Mucosa of rectum (tissue), 2 donors: ENCODE measurements at regions not wholly inside any gene's neighbourhood (a gene's known extent, or its start where the extent isn't known, plus 50 kb on each side); places are given as distances from the start of the nearest gene placed in this dataset.
"Not testable (repeated sequence)": the region's sequence is repeated elsewhere in the genome, so short reads cannot be mapped to it uniquely, and the experiment has no call there.

ENCODE experiments used
- H3K27ac ChIP-seq, 2 donors: one replicate each; pipeline ENCODE4 v1.7.0; 2013; ENCODE audit warnings: inconsistent platforms in 2 of 2, low read depth in 2 of 2, low read length in 2 of 2
- H3K27me3 ChIP-seq, 2 donors: one replicate each; pipeline ENCODE4 v1.7.0; 2013; ENCODE audit warnings: low read length in 2 of 2; ENCODE audit not compliant: control insufficient read depth in 2 of 2, insufficient read depth in 2 of 2
- H3K36me3 ChIP-seq, 2 donors: one replicate each; pipeline ENCODE4 v1.7.0; 2013; ENCODE audit warnings: low read length in 2 of 2; ENCODE audit not compliant: control insufficient read depth in 2 of 2, insufficient read depth in 2 of 2
- H3K4me1 ChIP-seq, 2 donors: one replicate each; pipeline ENCODE4 v1.7.0; 2013; ENCODE audit warnings: low read length in 2 of 2, mild to moderate bottlenecking in 1 of 2; ENCODE audit not compliant: control insufficient read depth in 2 of 2, insufficient read depth in 2 of 2
- H3K4me3 ChIP-seq, 2 donors: one replicate each; pipeline ENCODE4 v1.7.0; 2013; ENCODE audit warnings: low read length in 2 of 2
- H3K9ac ChIP-seq, 2 donors: one replicate each; pipeline ENCODE4 v1.7.0; 2013; ENCODE audit warnings: low read length in 2 of 2, low read depth in 1 of 2, mild to moderate bottlenecking in 1 of 2
- H3K9me3 ChIP-seq, 2 donors: one replicate each; pipeline ENCODE4 v1.7.0; 2013; ENCODE audit warnings: low read length in 2 of 2; ENCODE audit not compliant: control insufficient read depth in 2 of 2
- donor health status: healthy.
- donor health status: Normal muscosa, but diverticular disease.

- H3K9me3 ChIP-seq: no peaks in the 10 kb centered on the region
- no peak overlapping the region for H3K27ac ChIP-seq
- H3K4me1 ChIP-seq: peaks cover 7 to 11% of the 10 kb centered on the region in 2 donors
- no peaks in the 10 kb centered on the region for H3K27me3 ChIP-seq
- H3K9ac ChIP-seq: no peak overlapping the region
- H3K36me3 ChIP-seq: no peaks in the 10 kb centered on the region
- H3K4me3 ChIP-seq: no peak overlapping the region
Measured at GRCh38 chr5:54388409-54388808, 67.1 kb upstream of the HSPB3 start.

- no peak overlapping the region for H3K4me3 ChIP-seq
- peaks cover 10 to 12% of the 10 kb centered on the region in 2 donors for H3K4me1 ChIP-seq
- H3K9ac ChIP-seq: no peak overlapping the region
- peak overlapping the region in 1 of 2 donors; percentile 3 for H3K27ac ChIP-seq
- H3K36me3 ChIP-seq: no peaks in the 10 kb centered on the region
- no peaks in the 10 kb centered on the region for H3K27me3 ChIP-seq
- no peaks in the 10 kb centered on the region for H3K9me3 ChIP-seq
Measured at GRCh38 chr5:54387659-54388232, 67.8 kb upstream of the HSPB3 start.

- Histone ChIP-seq H3K9me3 (no peaks in the 10 kb centered on the region), H3K27me3 (no peaks in the 10 kb centered on the region), H3K4me1 (peaks cover 10 to 12% of the 10 kb centered on the region in 2 donors), H3K4me3 (no peak overlapping the region), H3K36me3 (no peaks in the 10 kb centered on the region), H3K9ac (no peak overlapping the region), H3K27ac (no peak overlapping the region)
Measured at GRCh38 chr5:54387031-54387430, 68.5 kb upstream of the HSPB3 start.

- peaks cover 10 to 12% of the 10 kb centered on the region in 2 donors for H3K4me1 ChIP-seq
- H3K27ac ChIP-seq: no peak overlapping the region
- no peaks in the 10 kb centered on the region for H3K36me3 ChIP-seq
- H3K9me3 ChIP-seq: no peaks in the 10 kb centered on the region
- H3K9ac ChIP-seq: no peak overlapping the region
- H3K27me3 ChIP-seq: no peaks in the 10 kb centered on the region
- no peak overlapping the region for H3K4me3 ChIP-seq
Measured at GRCh38 chr5:54385994-54386393, 69.5 kb upstream of the HSPB3 start.

GRCh38 chr5:54384356-54384933 lies 71.1 kb upstream of the HSPB3 start:
- H3K4me1 ChIP-seq: peaks cover 10 to 12% of the 10 kb centered on the region in 2 donors
- H3K4me3 ChIP-seq: no peak overlapping the region
- no peaks in the 10 kb centered on the region for H3K27me3 ChIP-seq
- H3K9me3 ChIP-seq: no peaks in the 10 kb centered on the region
- peak overlapping the region in 1 of 2 donors; percentile 6 for H3K27ac ChIP-seq
- no peaks in the 10 kb centered on the region for H3K36me3 ChIP-seq
- H3K9ac ChIP-seq: no peak overlapping the region

- Histone ChIP-seq H3K9me3 (no peaks in the 10 kb centered on the region), H3K9ac (no peak overlapping the region), H3K27me3 (no peaks in the 10 kb centered on the region), H3K36me3 (no peaks in the 10 kb centered on the region), H3K27ac (no peak overlapping the region), H3K4me1 (peaks cover 10 to 12% of the 10 kb centered on the region in 2 donors), H3K4me3 (no peak overlapping the region)
Measured at GRCh38 chr5:54383941-54384340, 71.6 kb upstream of the HSPB3 start.

GRCh38 chr5:54383225-54383901 lies 72.1 kb upstream of the HSPB3 start:
- H3K9ac ChIP-seq: no peak overlapping the region
- H3K27ac ChIP-seq: no peak overlapping the region
- no peaks in the 10 kb centered on the region for H3K27me3 ChIP-seq

GRCh38 chr5:54381319-54381718 lies 70.9 kb upstream of the ARL15 start:
- H3K36me3 ChIP-seq, H3K9ac ChIP-seq, H3K4me3 ChIP-seq, H3K9me3 ChIP-seq, H3K27me3 ChIP-seq, H3K27ac ChIP-seq: not testable (repeated sequence)
- peaks cover 10 to 12% of the 10 kb centered on the region in 2 donors for H3K4me1 ChIP-seq

More at GRCh38 chr5:54383225-54383901, 72.1 kb upstream of the HSPB3 start:
- H3K4me3 ChIP-seq: no peak overlapping the region
- peaks cover 10 to 12% of the 10 kb centered on the region in 2 donors for H3K4me1 ChIP-seq
- no peaks in the 10 kb centered on the region for H3K9me3 ChIP-seq
- no peaks in the 10 kb centered on the region for H3K36me3 ChIP-seq

- no peak overlapping the region for H3K9ac ChIP-seq
- no peak overlapping the region for H3K4me3 ChIP-seq
- no peaks in the 10 kb centered on the region for H3K9me3 ChIP-seq
- no peak overlapping the region for H3K27ac ChIP-seq
- no peaks in the 10 kb centered on the region for H3K27me3 ChIP-seq
- peaks cover 9 to 10% of the 10 kb centered on the region in 2 donors for H3K4me1 ChIP-seq
- no peaks in the 10 kb centered on the region for H3K36me3 ChIP-seq
Measured at GRCh38 chr5:54379590-54379989, 69.2 kb upstream of the ARL15 start.

GRCh38 chr5:54378707-54379106 lies 68.3 kb upstream of the ARL15 start:
- Histone ChIP-seq H3K4me3 (no peak overlapping the region), H3K27me3 (no peaks in the 10 kb centered on the region), H3K9me3 (no peaks in the 10 kb centered on the region), H3K27ac (no peak overlapping the region), H3K4me1 (peaks cover 2 to 4% of the 10 kb centered on the region in 2 donors), H3K36me3 (no peaks in the 10 kb centered on the region), H3K9ac (no peak overlapping the region)
